ENCODE measurements at regions not wholly inside any gene's neighbourhood (a gene's known extent, or its start where the extent isn't known, plus 50 kb on each side); places are given as distances from the start of the nearest gene placed in this dataset.

- ATAC-seq = peak in 1 of 2 donors; percentile 73
- H3K27ac Mint-ChIP-seq = peak overlapping the region in 3 of 10 donors; percentile 5 to 92 (median 63)
- no peak for DNase-seq
- peak overlapping the region in 3 of 10 donors; percentile 6 to 32 (median 29) for H3K4me3 Mint-ChIP-seq
- H3K27me3 Mint-ChIP-seq = no peaks in the 10 kb centered on the region
- H3K9me3 Mint-ChIP-seq = no peaks in the 10 kb centered on the region
- POLR2A ChIA-PET = interaction anchor here (1.1 kb wide), 1 partner anchor 18 kb away, joined by 7 read pairs; no protein-coding TSS in a partner anchor
- H3K4me1 Mint-ChIP-seq = peaks cover 16 to 53% (median 27%) of the 10 kb centered on the region in 4 donors
- H3K36me3 Mint-ChIP-seq = no peaks in the 10 kb centered on the region
These were observed 215.4 kb downstream of the SEC14L1 start for GRCh38 chr17:77356109-77356689.

- no peak for DNase-seq
- Mint-ChIP-seq H3K4me1 (peaks cover 12 to 47% (median 25%) of the 10 kb centered on the region in 4 donors), H3K4me3 (peak overlapping the region in 6 of 10 donors; percentile 6 to 75 (median 52)), H3K36me3 (no peaks in the 10 kb centered on the region), H3K9me3 (no peaks in the 10 kb centered on the region), H3K27ac (peak overlapping the region in 7 of 10 donors; percentile 40 to 92 (median 63)), H3K27me3 (no peaks in the 10 kb centered on the region)
- POLR2A ChIA-PET = interaction anchor here (0.8 to 2.4 kb wide), 4 partner anchors 10 to 18 kb away, joined by 3 to 7 read pairs (median 5); no protein-coding TSS in a partner anchor
- ATAC-seq = peak in 1 of 2 donors; percentile 43
These were observed 216.0 kb downstream of the SEC14L1 start for GRCh38 chr17:77356690-77357201.

GRCh38 chr17:77358801-77359200 is 218.0 kb downstream of the SEC14L1 start:
- no peaks in the 10 kb centered on the region for H3K36me3 Mint-ChIP-seq
- DNase-seq (no peak), ATAC-seq (no peak)
- peaks cover 19 to 45% (median 35%) of the 10 kb centered on the region in 4 donors for H3K4me1 Mint-ChIP-seq
- H3K27ac Mint-ChIP-seq = no peak overlapping the region
- POLR2A ChIA-PET = interaction anchor here (1.0 to 2.7 kb wide), 6 partner anchors 10 to 42 kb away, joined by 3 to 7 read pairs (median 4); no protein-coding TSS in a partner anchor
- H3K4me3 Mint-ChIP-seq = no peak overlapping the region
- H3K27me3 Mint-ChIP-seq = no peaks in the 10 kb centered on the region
- no peaks in the 10 kb centered on the region for H3K9me3 Mint-ChIP-seq

- peaks cover 24 to 45% (median 38%) of the 10 kb centered on the region in 4 donors for H3K4me1 Mint-ChIP-seq
- POLR2A ChIA-PET = interaction anchor here (1.0 to 2.7 kb wide), 7 partner anchors 10 to 41 kb away, joined by 3 to 7 read pairs (median 4); no protein-coding TSS in a partner anchor
- H3K27ac Mint-ChIP-seq = peak overlapping the region in 2 of 10 donors; percentile 27 to 28
- no peak for ATAC-seq
- no peak for DNase-seq
- H3K4me3 Mint-ChIP-seq = no peak overlapping the region
- H3K36me3 Mint-ChIP-seq = no peaks in the 10 kb centered on the region
- H3K27me3 Mint-ChIP-seq = no peaks in the 10 kb centered on the region
- no peaks in the 10 kb centered on the region for H3K9me3 Mint-ChIP-seq
These were observed 218.5 kb downstream of the SEC14L1 start for GRCh38 chr17:77359236-77359635.

- peak overlapping the region in 5 of 10 donors; percentile 63 to 84 (median 69) for H3K4me3 Mint-ChIP-seq
- POLR2A ChIA-PET = interaction anchor here (0.6 to 3.5 kb wide), 9 partner anchors 11 to 88 kb away, joined by 3 to 28 read pairs (median 3); no protein-coding TSS in a partner anchor
- ATAC-seq = no peak
- H3K36me3 Mint-ChIP-seq = no peaks in the 10 kb centered on the region
- H3K27me3 Mint-ChIP-seq = no peaks in the 10 kb centered on the region
- H3K27ac Mint-ChIP-seq = peak overlapping the region in 7 of 10 donors; percentile 25 to 92 (median 81)
- peaks cover 34 to 60% (median 57%) of the 10 kb centered on the region in 4 donors for H3K4me1 Mint-ChIP-seq
- H3K9me3 Mint-ChIP-seq = no peaks in the 10 kb centered on the region
- DNase-seq = no peak
These were observed 221.3 kb downstream of the SEC14L1 start for GRCh38 chr17:77361986-77362620.

- Mint-ChIP-seq H3K27me3 (no peaks in the 10 kb centered on the region), H3K36me3 (no peaks in the 10 kb centered on the region), H3K4me3 (peak overlapping the region; percentile 64 to 90 (median 78)), H3K4me1 (peaks cover 34 to 59% (median 58%) of the 10 kb centered on the region in 4 donors), H3K9me3 (no peaks in the 10 kb centered on the region), H3K27ac (peak overlapping the region; percentile 56 to 91 (median 82))
- POLR2A ChIA-PET = interaction anchor here (0.7 to 3.5 kb wide), 8 partner anchors 9 to 143 kb away, joined by 3 to 28 read pairs (median 6); no protein-coding TSS in a partner anchor
- ATAC-seq (peak; percentile 89), DNase-seq (peak in 7 of 10 donors; percentile 47 to 57 (median 55))
These were observed 223.1 kb downstream of the SEC14L1 start for GRCh38 chr17:77363821-77364361.

- H3K27ac Mint-ChIP-seq = peak overlapping the region in 8 of 10 donors; percentile 56 to 91 (median 83)
- H3K36me3 Mint-ChIP-seq = no peaks in the 10 kb centered on the region
- DNase-seq (no peak), ATAC-seq (peak; percentile 57 to 66)
- peak overlapping the region; percentile 64 to 90 (median 78) for H3K4me3 Mint-ChIP-seq
- no peaks in the 10 kb centered on the region for H3K9me3 Mint-ChIP-seq
- peaks cover 37 to 63% (median 58%) of the 10 kb centered on the region in 4 donors for H3K4me1 Mint-ChIP-seq
- POLR2A ChIA-PET = interaction anchor here (2.0 kb wide), 1 partner anchor 17 kb away, joined by 10 read pairs; no protein-coding TSS in a partner anchor
- no peaks in the 10 kb centered on the region for H3K27me3 Mint-ChIP-seq
These were observed 223.7 kb downstream of the SEC14L1 start for GRCh38 chr17:77364381-77364911.

GRCh38 chr17:77364941-77365583 is 224.3 kb downstream of the SEC14L1 start:
- peaks cover 40 to 66% (median 61%) of the 10 kb centered on the region in 4 donors for H3K4me1 Mint-ChIP-seq
- H3K27ac Mint-ChIP-seq = peak overlapping the region in 7 of 10 donors; percentile 26 to 89 (median 47)
- POLR2A ChIA-PET = interaction anchor here (1.1 to 1.8 kb wide), 3 partner anchors 9 to 40 kb away, joined by 3 to 5 read pairs (median 4); no protein-coding TSS in a partner anchor
- no peaks in the 10 kb centered on the region for H3K36me3 Mint-ChIP-seq
- no peaks in the 10 kb centered on the region for H3K9me3 Mint-ChIP-seq
- DNase-seq (no peak), ATAC-seq (no peak)
- H3K4me3 Mint-ChIP-seq = peak overlapping the region in 9 of 10 donors; percentile 0 to 90 (median 66)
- no peaks in the 10 kb centered on the region for H3K27me3 Mint-ChIP-seq

- Mint-ChIP-seq H3K36me3 (no peaks in the 10 kb centered on the region), H3K4me3 (peak overlapping the region in 7 of 10 donors; percentile 13 to 84 (median 32)), H3K27ac (peak overlapping the region in 5 of 10 donors; percentile 26 to 89 (median 49)), H3K9me3 (no peaks in the 10 kb centered on the region), H3K4me1 (peaks cover 45 to 72% (median 67%) of the 10 kb centered on the region in 4 donors), H3K27me3 (no peaks in the 10 kb centered on the region)
- DNase-seq (no peak), ATAC-seq (peak; percentile 50 to 56)
- POLR2A ChIA-PET = interaction anchor here (1.0 to 1.8 kb wide), 8 partner anchors 9 to 40 kb away, joined by 3 to 7 read pairs (median 4); no protein-coding TSS in a partner anchor
These were observed 224.9 kb downstream of the SEC14L1 start for GRCh38 chr17:77365584-77366186.

- H3K9me3 Mint-ChIP-seq = no peaks in the 10 kb centered on the region
- peaks cover 50 to 77% (median 70%) of the 10 kb centered on the region in 4 donors for H3K4me1 Mint-ChIP-seq
- H3K27ac Mint-ChIP-seq = no peak overlapping the region
- no peaks in the 10 kb centered on the region for H3K27me3 Mint-ChIP-seq
- no peak for ATAC-seq
- POLR2A ChIA-PET = interaction anchor here (1.0 to 1.8 kb wide), 7 partner anchors 8 to 41 kb away, joined by 3 to 7 read pairs (median 4); no protein-coding TSS in a partner anchor
- H3K4me3 Mint-ChIP-seq = peak overlapping the region in 3 of 10 donors; percentile 1 to 77 (median 24)
- H3K36me3 Mint-ChIP-seq = no peaks in the 10 kb centered on the region
- DNase-seq = no peak
These were observed 225.4 kb downstream of the SEC14L1 start for GRCh38 chr17:77366206-77366557.

GRCh38 chr17:77366558-77367245 is 225.9 kb downstream of the SEC14L1 start:
- ATAC-seq = no peak
- POLR2A ChIA-PET = interaction anchor here (1.0 to 2.0 kb wide), 7 partner anchors 11 to 41 kb away, joined by 3 to 7 read pairs (median 4); no protein-coding TSS in a partner anchor
- peak overlapping the region in 2 of 10 donors; percentile 16 to 39 for H3K4me3 Mint-ChIP-seq

More at GRCh38 chr17:77366558-77367245, 225.9 kb downstream of the SEC14L1 start:
- Mint-ChIP-seq H3K36me3 (no peaks in the 10 kb centered on the region), H3K27me3 (no peaks in the 10 kb centered on the region), H3K27ac (peak overlapping the region in 2 of 10 donors; percentile 63 to 79), H3K4me1 (peaks cover 54 to 82% (median 73%) of the 10 kb centered on the region in 4 donors), H3K9me3 (no peaks in the 10 kb centered on the region)
- DNase-seq = no peak

Measured in naive thymus-derived CD8-positive, alpha-beta T cell (primary cell).